HepG2 (cell line): ENCODE measurements at regions not wholly inside any gene's neighbourhood (a gene's known extent, or its start where the extent isn't known, plus 50 kb on each side); places are given as distances from the start of the nearest gene placed in this dataset.
"Not testable (repeated sequence)": the region's sequence is repeated elsewhere in the genome, so short reads cannot be mapped to it uniquely, and the experiment has no call there.

ENCODE experiments used
- CREB1 ChIP-seq, 2 experiments: fragments of 450-650 bp in 1 of 2; IDR thresholded peaks; 2 replicates each; pipeline ENCODE4 v1.6.1; 2016 to 2017; ENCODE audit warnings: control low read depth in 1 of 2, mild to moderate bottlenecking in 1 of 2, missing compliant biosample characterization in 1 of 2, missing genetic modification characterization in 1 of 2
- HIC2 ChIP-seq: sonication (generic); formaldehyde crosslinking; IDR thresholded peaks from 2 replicates; pipeline ENCODE4 v1.9.0; 2022; ENCODE audit warnings: low read depth, missing genetic modification reagents
- HOXA3 ChIP-seq: sonication (generic); formaldehyde crosslinking; IDR thresholded peaks from 2 replicates; pipeline ENCODE4 v1.5.0; 2020; ENCODE audit warnings: missing genetic modification reagents
- ZFP36 ChIP-seq: fragments of 150-350 bp; IDR thresholded peaks from 2 replicates; pipeline ENCODE4 v1.6.1; 2018; ENCODE audit warnings: borderline replicate concordance, low read length, low read depth; ENCODE audit not compliant: partially characterized antibody
- ZHX1 ChIP-seq: sonication (generic); formaldehyde crosslinking; IDR thresholded peaks from 2 replicates; pipeline ENCODE4 v1.8.1; 2022; ENCODE audit warnings: low read depth, mild to moderate bottlenecking, missing genetic modification reagents
- ZNF232 ChIP-seq: sonication (generic); formaldehyde crosslinking; IDR thresholded peaks from 2 replicates; pipeline ENCODE4 v1.4.0; 2020; ENCODE audit warnings: missing genetic modification reagents, borderline replicate concordance
- ZNF646 ChIP-seq: sonication (generic); formaldehyde crosslinking; IDR thresholded peaks from 2 replicates; pipeline ENCODE4 v1.9.0; 2021; ENCODE audit warnings: mild to moderate bottlenecking, missing genetic modification reagents
- ZSCAN29 ChIP-seq: sonication (generic); formaldehyde crosslinking; conservative IDR thresholded peaks from 2 replicates; pipeline ENCODE4 v1.4.0; 2020; ENCODE audit warnings: mild to moderate bottlenecking, missing genetic modification reagents

- TF ChIP-seq HIC2; HOXA3 (CRISPR knock-in tag); ZHX1; ZSCAN29; ZNF232; ZNF646 (CRISPR knock-in tag); CREB1 (IDR thresholded peaks at IDR 0.05); CREB1 (CRISPR knock-in tag; IDR thresholded peaks at IDR 0.05); ZFP36: not testable (repeated sequence)
Observed at GRCh38 chr6:131445356-131445755, 127.7 kb upstream of the ARG1 start.
